NT2/D1 (cell line): ENCODE measurements at regions not wholly inside any gene's neighbourhood (a gene's known extent, or its start where the extent isn't known, plus 50 kb on each side); places are given as distances from the start of the nearest gene placed in this dataset.
"Not testable (repeated sequence)": the region's sequence is repeated elsewhere in the genome, so short reads cannot be mapped to it uniquely, and the experiment has no call there.

ENCODE experiments used
- DNase-seq: peaks from one replicate; pipeline ENCODE4 v3.0.0-alpha.2; 2011; ENCODE audit warnings: low read depth, low spot score
- H3K27me3 ChIP-seq: 2 replicates; pipeline ENCODE4 v1.6.0; 2011; ENCODE audit warnings: mild to moderate bottlenecking; ENCODE audit not compliant: insufficient read length, insufficient read depth
- H3K36me3 ChIP-seq: 2 replicates; pipeline ENCODE4 v1.6.1; 2011; ENCODE audit warnings: mild to moderate bottlenecking, low read length, mixed read lengths; ENCODE audit not compliant: insufficient read depth, insufficient read length
- H3K4me1 ChIP-seq: 2 replicates; pipeline ENCODE4 v1.5.1; 2011; ENCODE audit not compliant: insufficient read depth, insufficient read length
- H3K4me3 ChIP-seq: 2 replicates; pipeline ENCODE4 v1.5.1; 2011; ENCODE audit warnings: low read depth; ENCODE audit not compliant: insufficient read length
- H3K9ac ChIP-seq: 2 replicates; pipeline ENCODE4 v1.6.0; 2011; ENCODE audit warnings: low read depth; ENCODE audit not compliant: insufficient read length
- H3K9me3 ChIP-seq: 2 replicates; pipeline ENCODE4 v1.5.1; 2011; ENCODE audit warnings: mild to moderate bottlenecking, low read length; ENCODE audit not compliant: insufficient read depth
- SUZ12 ChIP-seq: IDR thresholded peaks from 2 replicates; pipeline ENCODE4 v1.6.1; 2011; ENCODE audit not compliant: insufficient read length, insufficient read depth; ENCODE audit errors: extremely low read depth
- YY1 ChIP-seq: IDR thresholded peaks from 2 replicates; pipeline ENCODE4 v1.6.1; 2011; ENCODE audit not compliant: insufficient read length, insufficient read depth
- ZNF274 ChIP-seq: IDR thresholded peaks from 2 replicates; pipeline ENCODE4 v1.6.1; 2011; ENCODE audit warnings: mild to moderate bottlenecking, low read depth, low read length

GRCh38 chrX:111041018-111041462, 55.0 kb upstream of the PAK3 start:
- no peaks in the 10 kb centered on the region for H3K27me3 ChIP-seq
- no peaks in the 10 kb centered on the region for H3K4me1 ChIP-seq
- DNase-seq, result no peak
- TF ChIP-seq ZNF274 (no peak), SUZ12 (no peak), YY1 (no peak)
- no peaks in the 10 kb centered on the region for H3K9me3 ChIP-seq
- no peak overlapping the region for H3K4me3 ChIP-seq
- H3K36me3 ChIP-seq, result no peaks in the 10 kb centered on the region
- H3K9ac ChIP-seq, result no peak overlapping the region

GRCh38 chrX:111040377-111041017, 55.5 kb upstream of the PAK3 start:
- Histone ChIP-seq H3K9ac (no peak overlapping the region), H3K27me3 (no peaks in the 10 kb centered on the region), H3K9me3 (no peaks in the 10 kb centered on the region), H3K4me1 (no peaks in the 10 kb centered on the region), H3K4me3 (no peak overlapping the region), H3K36me3 (no peaks in the 10 kb centered on the region)
- no peak for TF ChIP-seq YY1
- no peak for TF ChIP-seq SUZ12
- TF ChIP-seq ZNF274, result no peak
- no peak for DNase-seq

- no peak for TF ChIP-seq SUZ12
- TF ChIP-seq ZNF274, result no peak
- no peak for TF ChIP-seq YY1
- Histone ChIP-seq H3K4me1 (no peaks in the 10 kb centered on the region), H3K9ac (no peak overlapping the region), H3K27me3 (no peaks in the 10 kb centered on the region), H3K36me3 (no peaks in the 10 kb centered on the region), H3K9me3 (no peaks in the 10 kb centered on the region), H3K4me3 (no peak overlapping the region)
- DNase-seq, result no peak
These were observed 56.4 kb upstream of the PAK3 start for GRCh38 chrX:111039606-111040005.

- no peaks in the 10 kb centered on the region for H3K4me1 ChIP-seq
- no peak for DNase-seq
- no peaks in the 10 kb centered on the region for H3K27me3 ChIP-seq
- no peaks in the 10 kb centered on the region for H3K36me3 ChIP-seq
- TF ChIP-seq ZNF274, result no peak
- TF ChIP-seq YY1, result no peak
- TF ChIP-seq SUZ12, result no peak
- H3K9ac ChIP-seq, result no peak overlapping the region
- no peak overlapping the region for H3K4me3 ChIP-seq
- no peaks in the 10 kb centered on the region for H3K9me3 ChIP-seq
These were observed 60.0 kb upstream of the PAK3 start for GRCh38 chrX:111035991-111036390.

GRCh38 chrX:111035256-111035655, 60.7 kb upstream of the PAK3 start:
- H3K4me1 ChIP-seq, result no peaks in the 10 kb centered on the region
- no peaks in the 10 kb centered on the region for H3K9me3 ChIP-seq
- H3K36me3 ChIP-seq, result no peaks in the 10 kb centered on the region
- no peak overlapping the region for H3K9ac ChIP-seq
- TF ChIP-seq YY1, result no peak
- no peak for TF ChIP-seq SUZ12
- no peak for TF ChIP-seq ZNF274
- DNase-seq, result no peak
- no peaks in the 10 kb centered on the region for H3K27me3 ChIP-seq
- H3K4me3 ChIP-seq, result no peak overlapping the region

- not testable (repeated sequence) for H3K4me1 ChIP-seq, H3K9ac ChIP-seq, H3K9me3 ChIP-seq, H3K4me3 ChIP-seq, H3K27me3 ChIP-seq, H3K36me3 ChIP-seq, DNase-seq
These were observed 73.0 kb upstream of the PAK3 start for GRCh38 chrX:111022998-111023397.

- DNase-seq, result no peak
- Histone ChIP-seq H3K27me3 (no peaks in the 10 kb centered on the region), H3K4me1 (no peaks in the 10 kb centered on the region), H3K36me3 (no peaks in the 10 kb centered on the region), H3K9me3 (no peaks in the 10 kb centered on the region), H3K9ac (no peak overlapping the region), H3K4me3 (no peak overlapping the region)
- TF ChIP-seq SUZ12, result no peak
- TF ChIP-seq ZNF274, result no peak
- TF ChIP-seq YY1, result no peak
These were observed 75.7 kb upstream of the PAK3 start for GRCh38 chrX:111020283-111020682.
